ENCODE measurements at regions not wholly inside any gene's neighbourhood (a gene's known extent, or its start where the extent isn't known, plus 50 kb on each side); places are given as distances from the start of the nearest gene placed in this dataset.

- Histone ChIP-seq H3K27me3 (ENCODE audit: control insufficient read depth in 2 of 2, insufficient read depth in 1 of 2, low read length in 1 of 2) (no peaks in the 10 kb centered on the region), H3K36me3 (ENCODE audit: control insufficient read depth in 2 of 2, insufficient read depth in 2 of 2, low read length in 1 of 2) (no peaks in the 10 kb centered on the region), H3K27ac (ENCODE audit: low read depth in 1 of 2, low read length in 1 of 2) (no peak overlapping the region), H3K4me3 (ENCODE audit: low read length in 2 of 2) (no peak overlapping the region), H3K4me1 (ENCODE audit: control insufficient read depth in 2 of 2, insufficient read depth in 2 of 2, low read length in 2 of 2) (no peaks in the 10 kb centered on the region), H3K9me3 (ENCODE audit: control insufficient read depth in 2 of 2, insufficient read depth in 1 of 2, low read length in 1 of 2) (no peaks in the 10 kb centered on the region)
- no peak for DNase-seq (ENCODE audit: low read depth in 6 of 9, low spot score in 9 of 9)
- WGBS: 41% methylated on average over 2 of the region's 2 CpGs
These were observed 143.4 kb upstream of the LSM8 start for GRCh38 chr7:118040562-118040961.

GRCh38 chr7:118041251-118041878, 142.6 kb upstream of the LSM8 start:
- H3K9me3 ChIP-seq (ENCODE audit: control insufficient read depth in 2 of 2, insufficient read depth in 1 of 2, low read length in 1 of 2): no peaks in the 10 kb centered on the region
- WGBS: 75% methylated on average over 3 of the region's 3 CpGs
- H3K4me3 ChIP-seq (ENCODE audit: low read length in 2 of 2): no peak overlapping the region
- no peak for DNase-seq (ENCODE audit: low read depth in 6 of 9, low spot score in 9 of 9)
- no peaks in the 10 kb centered on the region for H3K36me3 ChIP-seq (ENCODE audit: control insufficient read depth in 2 of 2, insufficient read depth in 2 of 2, low read length in 1 of 2)
- H3K27me3 ChIP-seq (ENCODE audit: control insufficient read depth in 2 of 2, insufficient read depth in 1 of 2, low read length in 1 of 2): no peaks in the 10 kb centered on the region
- no peaks in the 10 kb centered on the region for H3K4me1 ChIP-seq (ENCODE audit: control insufficient read depth in 2 of 2, insufficient read depth in 2 of 2, low read length in 2 of 2)
- no peak overlapping the region for H3K27ac ChIP-seq (ENCODE audit: low read depth in 1 of 2, low read length in 1 of 2)

DNA sequence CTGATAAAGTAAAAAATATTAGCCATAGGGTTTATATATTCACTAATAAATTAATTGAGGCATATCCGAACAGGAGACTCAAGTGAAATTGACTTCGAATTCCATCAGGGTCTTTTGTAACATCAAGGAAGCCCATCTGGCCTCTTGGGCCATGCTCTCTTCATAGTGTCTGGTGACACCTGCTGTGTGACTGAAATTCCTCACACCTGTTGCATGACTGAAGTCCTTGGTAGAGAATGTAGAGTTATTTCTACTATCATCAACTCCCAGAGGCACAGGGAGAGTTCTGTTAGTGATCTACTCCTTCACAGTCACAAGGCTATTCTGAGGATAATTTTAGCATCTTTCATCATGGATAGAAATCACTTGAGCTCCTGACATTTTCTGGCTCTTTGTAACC, 138.3 kb upstream of the LSM8 start:
- no peak for DNase-seq (ENCODE audit: low read depth in 6 of 9, low spot score in 9 of 9)
- Histone ChIP-seq H3K9me3 (ENCODE audit: control insufficient read depth in 2 of 2, insufficient read depth in 1 of 2, low read length in 1 of 2) (no peaks in the 10 kb centered on the region), H3K4me1 (ENCODE audit: control insufficient read depth in 2 of 2, insufficient read depth in 2 of 2, low read length in 2 of 2) (no peaks in the 10 kb centered on the region), H3K36me3 (ENCODE audit: control insufficient read depth in 2 of 2, insufficient read depth in 2 of 2, low read length in 1 of 2) (no peaks in the 10 kb centered on the region), H3K4me3 (ENCODE audit: low read length in 2 of 2) (no peak overlapping the region), H3K27ac (ENCODE audit: low read depth in 1 of 2, low read length in 1 of 2) (no peak overlapping the region), H3K27me3 (ENCODE audit: control insufficient read depth in 2 of 2, insufficient read depth in 1 of 2, low read length in 1 of 2) (no peaks in the 10 kb centered on the region)
- WGBS: 93% methylated on average over 2 of the region's 2 CpGs

DNA sequence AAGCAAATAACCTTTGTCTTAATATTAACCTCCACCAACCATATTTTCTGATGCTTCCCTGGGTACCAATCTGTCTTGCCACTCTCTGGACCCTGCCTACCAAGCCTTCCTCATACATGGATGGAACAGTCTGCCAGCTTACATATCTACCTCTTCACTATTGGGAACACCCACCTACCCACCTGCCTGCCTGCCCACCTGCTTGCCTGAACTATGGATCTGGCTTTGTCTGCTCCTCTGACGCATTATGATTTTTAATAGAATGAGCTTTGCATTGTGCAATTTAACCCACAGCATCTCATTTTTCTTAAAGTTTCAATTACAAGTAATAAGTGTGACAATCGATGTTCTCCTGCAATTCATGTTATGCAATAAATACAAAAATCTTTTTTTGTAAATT, 137.9 kb upstream of the LSM8 start:
- Histone ChIP-seq H3K4me1 (ENCODE audit: control insufficient read depth in 2 of 2, insufficient read depth in 2 of 2, low read length in 2 of 2) (no peaks in the 10 kb centered on the region), H3K4me3 (ENCODE audit: low read length in 2 of 2) (no peak overlapping the region), H3K27ac (ENCODE audit: low read depth in 1 of 2, low read length in 1 of 2) (no peak overlapping the region), H3K36me3 (ENCODE audit: control insufficient read depth in 2 of 2, insufficient read depth in 2 of 2, low read length in 1 of 2) (no peaks in the 10 kb centered on the region), H3K9me3 (ENCODE audit: control insufficient read depth in 2 of 2, insufficient read depth in 1 of 2, low read length in 1 of 2) (no peaks in the 10 kb centered on the region), H3K27me3 (ENCODE audit: control insufficient read depth in 2 of 2, insufficient read depth in 1 of 2, low read length in 1 of 2) (no peaks in the 10 kb centered on the region)
- DNase-seq (ENCODE audit: low read depth in 6 of 9, low spot score in 9 of 9): no peak
- 94% methylated on average over 2 of the region's 2 CpGs for WGBS

DNA sequence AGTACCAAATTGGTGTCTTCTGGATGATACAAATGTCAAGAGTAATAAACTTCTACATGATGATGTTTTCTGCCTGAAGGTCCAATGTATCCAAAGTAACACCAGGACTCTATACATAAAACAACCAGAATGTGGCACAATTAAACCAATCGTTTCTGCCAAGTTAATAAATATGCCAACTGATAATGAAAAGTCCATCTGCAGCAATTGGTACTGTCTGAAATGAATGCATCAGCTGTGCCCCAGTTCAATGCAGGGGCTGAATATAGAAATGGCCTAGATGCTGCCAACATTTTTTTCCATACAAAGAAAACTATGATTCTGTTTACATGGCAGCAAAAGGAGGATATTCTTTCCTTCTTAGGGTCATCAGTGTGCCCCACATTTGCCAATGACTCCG, 137.2 kb upstream of the LSM8 start:
- Histone ChIP-seq H3K27ac (ENCODE audit: low read depth in 1 of 2, low read length in 1 of 2) (no peak overlapping the region), H3K27me3 (ENCODE audit: control insufficient read depth in 2 of 2, insufficient read depth in 1 of 2, low read length in 1 of 2) (no peaks in the 10 kb centered on the region), H3K9me3 (ENCODE audit: control insufficient read depth in 2 of 2, insufficient read depth in 1 of 2, low read length in 1 of 2) (no peaks in the 10 kb centered on the region), H3K4me3 (ENCODE audit: low read length in 2 of 2) (no peak overlapping the region), H3K36me3 (ENCODE audit: control insufficient read depth in 2 of 2, insufficient read depth in 2 of 2, low read length in 1 of 2) (no peaks in the 10 kb centered on the region), H3K4me1 (ENCODE audit: control insufficient read depth in 2 of 2, insufficient read depth in 2 of 2, low read length in 2 of 2) (no peaks in the 10 kb centered on the region)
- WGBS: 93% methylated on average over 2 of the region's 2 CpGs
- DNase-seq (ENCODE audit: low read depth in 6 of 9, low spot score in 9 of 9): no peak

GRCh38 chr7:118052336-118052735, 131.6 kb upstream of the LSM8 start:
- H3K9me3 ChIP-seq (ENCODE audit: control insufficient read depth in 2 of 2, insufficient read depth in 1 of 2, low read length in 1 of 2): no peaks in the 10 kb centered on the region
- H3K36me3 ChIP-seq (ENCODE audit: control insufficient read depth in 2 of 2, insufficient read depth in 2 of 2, low read length in 1 of 2): no peaks in the 10 kb centered on the region
- H3K27me3 ChIP-seq (ENCODE audit: control insufficient read depth in 2 of 2, insufficient read depth in 1 of 2, low read length in 1 of 2): no peaks in the 10 kb centered on the region
- H3K27ac ChIP-seq (ENCODE audit: low read depth in 1 of 2, low read length in 1 of 2): no peak overlapping the region
- WGBS: 92% methylated on average over 6 of the region's 6 CpGs
- H3K4me1 ChIP-seq (ENCODE audit: control insufficient read depth in 2 of 2, insufficient read depth in 2 of 2, low read length in 2 of 2): no peaks in the 10 kb centered on the region
- no peak overlapping the region for H3K4me3 ChIP-seq (ENCODE audit: low read length in 2 of 2)
- DNase-seq (ENCODE audit: low read depth in 6 of 9, low spot score in 9 of 9): no peak

- 94% methylated on average over 4 of the region's 4 CpGs for WGBS
- no peaks in the 10 kb centered on the region for H3K9me3 ChIP-seq (ENCODE audit: control insufficient read depth in 2 of 2, insufficient read depth in 1 of 2, low read length in 1 of 2)
- no peaks in the 10 kb centered on the region for H3K36me3 ChIP-seq (ENCODE audit: control insufficient read depth in 2 of 2, insufficient read depth in 2 of 2, low read length in 1 of 2)
- no peak overlapping the region for H3K27ac ChIP-seq (ENCODE audit: low read depth in 1 of 2, low read length in 1 of 2)
- H3K4me3 ChIP-seq (ENCODE audit: low read length in 2 of 2): no peak overlapping the region
- H3K27me3 ChIP-seq (ENCODE audit: control insufficient read depth in 2 of 2, insufficient read depth in 1 of 2, low read length in 1 of 2): no peaks in the 10 kb centered on the region
- no peak for DNase-seq (ENCODE audit: low read depth in 6 of 9, low spot score in 9 of 9)
- no peaks in the 10 kb centered on the region for H3K4me1 ChIP-seq (ENCODE audit: control insufficient read depth in 2 of 2, insufficient read depth in 2 of 2, low read length in 2 of 2)
These were observed 130.6 kb upstream of the LSM8 start for GRCh38 chr7:118053353-118053752.

GRCh38 chr7:118054529-118054928, 129.4 kb upstream of the LSM8 start:
- Histone ChIP-seq H3K27ac (ENCODE audit: low read depth in 1 of 2, low read length in 1 of 2) (no peak overlapping the region), H3K9me3 (ENCODE audit: control insufficient read depth in 2 of 2, insufficient read depth in 1 of 2, low read length in 1 of 2) (no peaks in the 10 kb centered on the region), H3K4me1 (ENCODE audit: control insufficient read depth in 2 of 2, insufficient read depth in 2 of 2, low read length in 2 of 2) (no peaks in the 10 kb centered on the region), H3K4me3 (ENCODE audit: low read length in 2 of 2) (no peak overlapping the region), H3K36me3 (ENCODE audit: control insufficient read depth in 2 of 2, insufficient read depth in 2 of 2, low read length in 1 of 2) (no peaks in the 10 kb centered on the region), H3K27me3 (ENCODE audit: control insufficient read depth in 2 of 2, insufficient read depth in 1 of 2, low read length in 1 of 2) (no peaks in the 10 kb centered on the region)
- 97% methylated on average over 2 of the region's 2 CpGs for WGBS
- DNase-seq (ENCODE audit: low read depth in 6 of 9, low spot score in 9 of 9): no peak

GRCh38 chr7:118055647-118056046, 128.3 kb upstream of the LSM8 start:
- Histone ChIP-seq H3K27ac (ENCODE audit: low read depth in 1 of 2, low read length in 1 of 2) (no peak overlapping the region), H3K9me3 (ENCODE audit: control insufficient read depth in 2 of 2, insufficient read depth in 1 of 2, low read length in 1 of 2) (no peaks in the 10 kb centered on the region), H3K4me3 (ENCODE audit: low read length in 2 of 2) (no peak overlapping the region), H3K4me1 (ENCODE audit: control insufficient read depth in 2 of 2, insufficient read depth in 2 of 2, low read length in 2 of 2) (no peaks in the 10 kb centered on the region), H3K27me3 (ENCODE audit: control insufficient read depth in 2 of 2, insufficient read depth in 1 of 2, low read length in 1 of 2) (no peaks in the 10 kb centered on the region), H3K36me3 (ENCODE audit: control insufficient read depth in 2 of 2, insufficient read depth in 2 of 2, low read length in 1 of 2) (no peaks in the 10 kb centered on the region)
- no peak for DNase-seq (ENCODE audit: low read depth in 6 of 9, low spot score in 9 of 9)
- WGBS: 90% methylated on average over 3 of the region's 3 CpGs

GRCh38 chr7:118057404-118057803, 126.6 kb upstream of the LSM8 start:
- WGBS: 92% methylated on average over 5 of the region's 5 CpGs

More at GRCh38 chr7:118057404-118057803, 126.6 kb upstream of the LSM8 start:
- no peaks in the 10 kb centered on the region for H3K9me3 ChIP-seq (ENCODE audit: control insufficient read depth in 2 of 2, insufficient read depth in 1 of 2, low read length in 1 of 2)
- no peak for DNase-seq (ENCODE audit: low read depth in 6 of 9, low spot score in 9 of 9)
- H3K36me3 ChIP-seq (ENCODE audit: control insufficient read depth in 2 of 2, insufficient read depth in 2 of 2, low read length in 1 of 2): no peaks in the 10 kb centered on the region
- H3K27me3 ChIP-seq (ENCODE audit: control insufficient read depth in 2 of 2, insufficient read depth in 1 of 2, low read length in 1 of 2): no peaks in the 10 kb centered on the region
- no peak overlapping the region for H3K27ac ChIP-seq (ENCODE audit: low read depth in 1 of 2, low read length in 1 of 2)
- H3K4me3 ChIP-seq (ENCODE audit: low read length in 2 of 2): no peak overlapping the region
- no peaks in the 10 kb centered on the region for H3K4me1 ChIP-seq (ENCODE audit: control insufficient read depth in 2 of 2, insufficient read depth in 2 of 2, low read length in 2 of 2)
